Transverse colon (tissue), 4 donors: ENCODE measurements at regions not wholly inside any gene's neighbourhood (a gene's known extent, or its start where the extent isn't known, plus 50 kb on each side); places are given as distances from the start of the nearest gene placed in this dataset.

Source experiments
- DNase-seq: peaks from one replicate; pipeline ENCODE4 v3.0.0-alpha.2; 2019
- H3K27ac ChIP-seq, 4 donors: fragments of 200-600 bp; sonication (generic); 2 replicates each; pipeline ENCODE4 v1.5.1; 2016 to 2018; ENCODE audit warnings: inconsistent platforms in 4 of 4
- H3K27me3 ChIP-seq: fragments of 200-600 bp; sonication (generic); 2 replicates; pipeline ENCODE4 v1.5.1; 2017; ENCODE audit warnings: inconsistent platforms
- H3K36me3 ChIP-seq, 4 donors: fragments of 200-600 bp; sonication (generic); 2 replicates each; pipeline ENCODE4 v1.5.1; 2017 to 2019; ENCODE audit warnings: inconsistent platforms in 4 of 4
- H3K4me1 ChIP-seq, 4 donors: fragments of 200-600 bp; sonication (generic); 2 replicates each; pipeline ENCODE4 v1.5.1; 2017 to 2020; ENCODE audit warnings: inconsistent platforms in 4 of 4
- H3K4me3 ChIP-seq, 4 donors: fragments of 200-600 bp; sonication (generic); 1 replicate in 1 of 4; 2 replicates in 3 of 4; pipeline versions ENCODE4 v1.5.1 to v1.6.1; 2017 to 2019; ENCODE audit warnings: inconsistent platforms in 4 of 4
- H3K9me3 ChIP-seq, 2 donors: fragments of 200-600 bp; sonication (generic); 2 replicates each; pipeline ENCODE4 v1.5.1; 2017 to 2019; ENCODE audit warnings: inconsistent platforms in 2 of 2
- EP300 ChIP-seq: sonication (generic); formaldehyde crosslinking; IDR thresholded peaks from one replicate; pipeline ENCODE4 v1.6.1; 2017; ENCODE audit warnings: antibody characterized with exemption, low read depth
- POLR2A ChIP-seq: fragments of 450-650 bp; IDR thresholded peaks from one replicate; pipeline ENCODE4 v1.6.1; 2016; ENCODE audit warnings: antibody characterized with exemption, mild to moderate bottlenecking, moderate library complexity
- POLR2AphosphoS5 ChIP-seq, 3 donors: sonication (generic); formaldehyde crosslinking; IDR thresholded peaks; one replicate each; pipeline ENCODE4 v1.6.1; 2016; ENCODE audit warnings: antibody characterized with exemption in 3 of 3
- WGBS, 2 donors: methylation state at CpG; one replicate each; pipeline ENCODE4 v1.1.5; 2018; ENCODE audit warnings: low coverage in 1 of 2; 5-methylcytosine and 5-hydroxymethylcytosine counted together
- in situ Hi-C, 4 donors: fragments of 200-750 bp; cut with MboI; loops; one replicate each; pipeline versions ENCODE4 v1.15.0 to v1.15.1; 2017; ENCODE audit warnings: low sequenced_read_pairs in 3 of 4, low pct_ligation_motif_present in 1 of 4, low pct_unique_long_range_greater_than_20kb in 1 of 4
- intact Hi-C: fragments of 100-400 bp; cut with DNase I; formaldehyde crosslinking; loops from one replicate; pipeline ENCODE4 v1.15.1; 2023; ENCODE audit warnings: low total_unique reads
- TF ChIP-seq, protein P1 (sequence below), 5 experiments: fragments of 200-600 bp in 3 of 5; fragments of 450-650 bp in 2 of 5; sonication (generic) in 3 of 5; IDR thresholded peaks; 1 replicate in 2 of 5; 2 replicates in 3 of 5; pipeline ENCODE4 v1.5.1; 2016 to 2017; ENCODE audit warnings: antibody characterized with exemption in 5 of 5, inconsistent platforms in 3 of 5, mild to moderate bottlenecking in 2 of 5, moderate library complexity in 1 of 5

- in situ Hi-C loops, result no loop called here
- 49 to 51% methylated on average over 4 of the region's 4 CpGs for WGBS, 2 donors
Measured at GRCh38 chr10:23755556-23755955, 316.7 kb downstream of the OTUD1 start.

DNA sequence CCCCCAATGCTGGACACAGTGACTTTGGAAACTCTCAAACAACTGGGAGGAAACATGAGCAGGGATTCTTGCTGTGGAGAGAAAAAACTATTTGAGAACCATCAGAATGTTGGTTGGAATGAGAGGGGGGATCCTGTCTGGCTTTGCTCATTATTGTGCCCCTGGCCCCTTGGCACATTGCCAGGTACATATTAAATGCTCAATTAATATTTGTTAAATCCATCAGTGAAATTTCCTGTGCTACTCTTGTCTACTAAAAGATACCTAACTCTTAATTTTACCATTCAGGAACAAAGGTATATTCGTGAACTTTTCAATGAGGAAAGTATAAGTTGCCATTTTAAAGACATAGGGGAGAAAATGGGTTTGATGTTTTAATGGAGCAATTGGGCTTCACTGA is 329.4 kb downstream of the OTUD1 start:
- Histone ChIP-seq H3K9me3 (no peaks in the 10 kb centered on the region), H3K27ac (no peak overlapping the region), H3K4me1 (no peaks in the 10 kb centered on the region), H3K4me3 (no peak overlapping the region), H3K36me3 (no peaks in the 10 kb centered on the region), H3K27me3 (no peaks in the 10 kb centered on the region)
- DNase-seq, result no peak
- no peak for TF ChIP-seq POLR2A
- in situ Hi-C loops, result no loop called here
- 75 to 88% methylated on average over 1 of the region's 1 CpG for WGBS, 2 donors
- intact Hi-C loops, result no loop called here

More at GRCh38 chr10:23755556-23755955, 316.7 kb downstream of the OTUD1 start:
- H3K27me3 ChIP-seq, result no peaks in the 10 kb centered on the region
- H3K27ac ChIP-seq, result no peak overlapping the region
- intact Hi-C loops, result no loop called here
- no peaks in the 10 kb centered on the region for H3K4me1 ChIP-seq
- H3K9me3 ChIP-seq, result no peaks in the 10 kb centered on the region
- no peak overlapping the region for H3K4me3 ChIP-seq
- H3K36me3 ChIP-seq, result no peaks in the 10 kb centered on the region
- TF ChIP-seq EP300, result no peak
- TF ChIP-seq POLR2AphosphoS5 (IDR thresholded peaks at IDR 0.05), result no peak
- TF ChIP-seq, protein P1, sequence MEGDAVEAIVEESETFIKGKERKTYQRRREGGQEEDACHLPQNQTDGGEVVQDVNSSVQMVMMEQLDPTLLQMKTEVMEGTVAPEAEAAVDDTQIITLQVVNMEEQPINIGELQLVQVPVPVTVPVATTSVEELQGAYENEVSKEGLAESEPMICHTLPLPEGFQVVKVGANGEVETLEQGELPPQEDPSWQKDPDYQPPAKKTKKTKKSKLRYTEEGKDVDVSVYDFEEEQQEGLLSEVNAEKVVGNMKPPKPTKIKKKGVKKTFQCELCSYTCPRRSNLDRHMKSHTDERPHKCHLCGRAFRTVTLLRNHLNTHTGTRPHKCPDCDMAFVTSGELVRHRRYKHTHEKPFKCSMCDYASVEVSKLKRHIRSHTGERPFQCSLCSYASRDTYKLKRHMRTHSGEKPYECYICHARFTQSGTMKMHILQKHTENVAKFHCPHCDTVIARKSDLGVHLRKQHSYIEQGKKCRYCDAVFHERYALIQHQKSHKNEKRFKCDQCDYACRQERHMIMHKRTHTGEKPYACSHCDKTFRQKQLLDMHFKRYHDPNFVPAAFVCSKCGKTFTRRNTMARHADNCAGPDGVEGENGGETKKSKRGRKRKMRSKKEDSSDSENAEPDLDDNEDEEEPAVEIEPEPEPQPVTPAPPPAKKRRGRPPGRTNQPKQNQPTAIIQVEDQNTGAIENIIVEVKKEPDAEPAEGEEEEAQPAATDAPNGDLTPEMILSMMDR (IDR thresholded peaks at IDR 0.05), result no peak
- TF ChIP-seq POLR2A, result no peak
- DNase-seq, result no peak

- DNase-seq, result no peak
- H3K4me1 ChIP-seq, result no peaks in the 10 kb centered on the region
- in situ Hi-C loops (no loop called here), intact Hi-C loops (no loop called here)
- H3K27ac ChIP-seq, result no peak overlapping the region
- WGBS, 2 donors, result 38 to 41% methylated on average over 2 of the region's 2 CpGs
- no peak for TF ChIP-seq POLR2AphosphoS5 (IDR thresholded peaks at IDR 0.05)
- H3K9me3 ChIP-seq, result no peaks in the 10 kb centered on the region
- no peak overlapping the region for H3K4me3 ChIP-seq
- no peaks in the 10 kb centered on the region for H3K27me3 ChIP-seq
- no peaks in the 10 kb centered on the region for H3K36me3 ChIP-seq
Measured at GRCh38 chr10:23777153-23777552, 338.3 kb downstream of the OTUD1 start.

DNA sequence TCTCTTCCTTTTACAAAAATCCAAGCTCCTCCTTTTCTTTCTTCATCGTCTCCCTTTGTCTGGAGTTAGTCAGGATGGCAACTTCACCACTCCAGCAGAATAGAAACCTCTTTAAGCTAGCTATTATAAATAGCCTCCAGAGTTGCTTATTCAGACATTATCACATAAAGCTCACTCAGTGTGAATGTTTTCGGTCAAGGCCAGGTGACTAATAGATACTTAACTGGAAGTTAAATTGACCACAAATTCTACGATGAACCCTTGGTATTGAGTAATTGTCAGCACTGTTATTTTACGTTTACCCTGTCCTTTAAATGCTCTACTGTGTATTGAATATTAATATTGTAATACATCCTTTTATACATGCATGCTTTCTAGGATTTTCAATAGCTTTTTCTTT is 340.4 kb downstream of the OTUD1 start:
- H3K4me3 ChIP-seq, result no peak overlapping the region
- intact Hi-C loops, result no loop called here
- no peaks in the 10 kb centered on the region for H3K36me3 ChIP-seq
- in situ Hi-C loops, result no loop called here
- no peak overlapping the region for H3K27ac ChIP-seq
- TF ChIP-seq, protein P1 (IDR thresholded peaks at IDR 0.05), result no peak
- no peak for TF ChIP-seq EP300
- no peak for TF ChIP-seq POLR2AphosphoS5 (IDR thresholded peaks at IDR 0.05)
- TF ChIP-seq POLR2A, result no peak
- no peaks in the 10 kb centered on the region for H3K9me3 ChIP-seq
- H3K27me3 ChIP-seq, result no peaks in the 10 kb centered on the region
- WGBS, 2 donors, result 74 to 75% methylated on average over 4 of the region's 4 CpGs
- no peak for DNase-seq
- H3K4me1 ChIP-seq, result no peaks in the 10 kb centered on the region

- Histone ChIP-seq H3K9me3 (no peaks in the 10 kb centered on the region), H3K27me3 (no peaks in the 10 kb centered on the region), H3K4me1 (no peaks in the 10 kb centered on the region), H3K36me3 (no peaks in the 10 kb centered on the region), H3K4me3 (no peak overlapping the region), H3K27ac (no peak overlapping the region)
- 25 to 43% methylated on average over 1 of the region's 1 CpG for WGBS, 2 donors
- intact Hi-C loops (no loop called here), in situ Hi-C loops (no loop called here)
- no peak for DNase-seq
- TF ChIP-seq POLR2A, result no peak
- TF ChIP-seq POLR2AphosphoS5 (IDR thresholded peaks at IDR 0.05), result no peak
- TF ChIP-seq, protein P1 (IDR thresholded peaks at IDR 0.05), result no peak
- TF ChIP-seq EP300, result no peak
Measured at GRCh38 chr10:23780331-23780730, 341.5 kb downstream of the OTUD1 start.
